HepG2 (cell line): ENCODE measurements at regions not wholly inside any gene's neighbourhood (a gene's known extent, or its start where the extent isn't known, plus 50 kb on each side); places are given as distances from the start of the nearest gene placed in this dataset.
A peak's percentile ranks its signal among the peaks of the same experiment; 100 is the strongest.

ENCODE experiments used
- ATAC-seq: fragments of 200-7000 bp; cut with Tn5 transposase; 3 replicates; pipeline ENCODE4 v1.9.1; 2020; ENCODE audit warnings: mild to moderate bottlenecking, moderate library complexity
- BruUV-seq: library from RNA; stranded (reverse); fragments of 400-500 nt; replicated peaks from 2 replicates; lab custom pipeline; 2021; lab: Mats Ljungman, UMichigan
- CTCF ChIA-PET: fragments of 300-600 bp; formaldehyde crosslinking; extraction: SDS; loops from one replicate; lab custom pipeline; 2021; ENCODE audit warnings: low total read pairs, inconsistent platforms, low intra/inter-chr PET ratio; lab: Yijun Ruan, JAX
- POLR2A ChIA-PET: fragments of 350-600 bp; sonication (Branson Sonifier 250); formaldehyde crosslinking; loops from one replicate; lab custom pipeline; 2020; ENCODE audit warnings: antibody characterized with exemption, inconsistent platforms; lab: Yijun Ruan, JAX
- DNase-seq: peaks from one replicate; pipeline ENCODE4 v3.0.0-alpha.2; 2015; ENCODE audit warnings: low spot score
- FAIRE-seq: peaks from 3 replicates; lab custom pipeline; 2011; peaks lifted over from hg19 to GRCh38; lab: Jason Lieb, UNC
- H2AFZ ChIP-seq: one replicate; pipeline ENCODE4 v1.6.1; 2011; ENCODE audit warnings: low read length, inconsistent platforms
- H3K27ac ChIP-seq: fragments of 300-600 bp; 3 replicates; pipeline ENCODE4 v1.8.0; 2011; ENCODE audit warnings: mixed run types, mild to moderate bottlenecking, mixed read lengths, low read length, inconsistent platforms; ENCODE audit not compliant: insufficient read depth; ENCODE audit errors: extremely low read length
- H3K27me3 ChIP-seq, 2 experiments: fragments of 200-600 bp in 1 of 2; 2 replicates in 1 of 2; 3 replicates in 1 of 2; pipeline versions ENCODE4 v1.6.0 to v1.8.0; 2011; ENCODE audit warnings: low read length in 2 of 2, mild to moderate bottlenecking in 2 of 2, moderate library complexity in 2 of 2, inconsistent platforms in 1 of 2; ENCODE audit not compliant: insufficient read depth in 2 of 2, control insufficient read depth in 1 of 2
- H3K36me3 ChIP-seq, 2 experiments: fragments of 200-600 bp in 1 of 2; replicated peaks in 1 of 2; 2 replicates in 1 of 2; 3 replicates in 1 of 2; pipeline versions ENCODE4 v1.5.1 to v1.8.0; 2011; ENCODE audit warnings: low read length in 2 of 2, inconsistent platforms in 1 of 2; ENCODE audit not compliant: insufficient read depth in 2 of 2, control insufficient read depth in 1 of 2
- H3K4me1 ChIP-seq: 2 replicates; pipeline ENCODE4 v1.5.1; 2012; ENCODE audit warnings: low read length, inconsistent platforms; ENCODE audit not compliant: insufficient read depth
- H3K4me2 ChIP-seq: 2 replicates; pipeline ENCODE4 v1.6.0; 2011; ENCODE audit warnings: low read depth, low read length, inconsistent platforms
- H3K4me3 ChIP-seq, 3 experiments: fragments of 200-600 bp in 1 of 3; sonication (generic), shearing (Covaris generic) in 1 of 3; replicated peaks in 1 of 3; 2 replicates each; pipeline ENCODE4 v1.5.1; 2011 to 2016; ENCODE audit warnings: low read length in 3 of 3, inconsistent platforms in 2 of 3, low read depth in 2 of 3, mild to moderate bottlenecking in 2 of 3, control low read depth in 1 of 3, mixed read lengths in 1 of 3; ENCODE audit not compliant: insufficient read depth in 1 of 3
- H3K79me2 ChIP-seq: one replicate; pipeline ENCODE4 v1.6.1; 2011; ENCODE audit warnings: low read length, inconsistent platforms; ENCODE audit not compliant: insufficient read depth
- H3K9ac ChIP-seq: 2 replicates; pipeline ENCODE4 v1.6.0; 2011; ENCODE audit warnings: mild to moderate bottlenecking, low read depth, low read length, inconsistent platforms; ENCODE audit not compliant: insufficient read depth
- H3K9me3 ChIP-seq: 2 replicates; pipeline ENCODE4 v1.5.1; 2012; ENCODE audit warnings: mild to moderate bottlenecking, low read length
- H4K20me1 ChIP-seq: 2 replicates; pipeline ENCODE4 v1.6.0; 2011; ENCODE audit warnings: inconsistent platforms, mild to moderate bottlenecking, low read length, moderate library complexity; ENCODE audit not compliant: insufficient read depth
- AGO2 ChIP-seq: fragments of 200-400 bp; formaldehyde crosslinking; optimal IDR thresholded peaks from 2 replicates; pipeline ENCODE3; 2017; ENCODE audit warnings: mild to moderate bottlenecking, low read depth, low read length, moderate library complexity
- ATF7 ChIP-seq, 2 experiments: fragments of 450-650 bp in 1 of 2; sonication (generic) in 1 of 2; formaldehyde crosslinking in 1 of 2; IDR thresholded peaks; 2 replicates each; pipeline versions ENCODE4 v1.4.0 to v1.6.1; 2016 to 2020; ENCODE audit warnings: antibody characterized with exemption in 1 of 2, mild to moderate bottlenecking in 1 of 2, missing genetic modification reagents in 1 of 2
- CREB1 ChIP-seq, 2 experiments: fragments of 450-650 bp in 1 of 2; IDR thresholded peaks; 2 replicates each; pipeline ENCODE4 v1.6.1; 2016 to 2017; ENCODE audit warnings: control low read depth in 1 of 2, mild to moderate bottlenecking in 1 of 2, missing compliant biosample characterization in 1 of 2, missing genetic modification characterization in 1 of 2
- KMT2A ChIP-seq: sonication (generic); formaldehyde crosslinking; IDR thresholded peaks from 2 replicates; pipeline ENCODE4 v1.4.0; 2020; ENCODE audit warnings: missing genetic modification reagents
- RXRA ChIP-seq: sonication (generic); formaldehyde crosslinking; IDR thresholded peaks from 2 replicates; pipeline ENCODE4 v1.5.1; 2020; ENCODE audit warnings: missing genetic modification reagents
- WGBS: methylation state at CpG from one replicate; pipeline ENCODE4 v1.1.6; 2017; ENCODE audit warnings: low lambda C conversion rate; 5-methylcytosine and 5-hydroxymethylcytosine counted together
- in situ Hi-C: cut with HindIII; loops from 2 replicates; pipeline ENCODE4 v1.10.0; 2017; ENCODE audit warnings: low pct_unique_long_range_greater_than_20kb; ENCODE audit not compliant: extremely low pct_ligation_motif_present
- intact Hi-C: fragments of 100-400 bp; cut with micrococcal nuclease; formaldehyde crosslinking; loops from one replicate; pipeline ENCODE4 v1.10.0; 2022; ENCODE audit not compliant: unreplicated experiment
- TF ChIP-seq, protein P1 (sequence below): sonication (generic); formaldehyde crosslinking; IDR thresholded peaks from 2 replicates; pipeline ENCODE4 v1.5.0; 2020; ENCODE audit warnings: missing genetic modification reagents
- TF ChIP-seq, protein P2 (sequence below): sonication (generic); formaldehyde crosslinking; IDR thresholded peaks from 2 replicates; pipeline ENCODE4 v1.4.0; 2020; ENCODE audit warnings: missing genetic modification reagents, borderline replicate concordance

DNA sequence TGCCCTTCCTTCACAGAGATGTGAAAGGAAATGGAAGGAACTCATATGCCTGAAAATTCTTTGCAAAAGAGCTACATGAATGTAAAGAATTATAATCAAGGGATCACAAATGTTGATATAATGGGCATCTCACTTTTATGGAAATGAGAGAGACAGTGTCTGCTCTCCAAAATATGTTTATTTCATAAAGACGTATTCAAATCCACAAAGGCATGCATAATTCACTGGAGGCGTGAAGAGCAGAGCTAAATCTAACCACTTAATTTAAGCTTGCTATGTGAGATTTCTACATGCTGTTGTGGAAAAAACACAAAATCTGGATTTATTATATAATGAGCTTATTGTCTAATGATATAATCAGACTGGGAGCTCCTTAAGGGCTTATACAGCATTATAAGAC lies 469.1 kb downstream of the RAP2B start:
- Histone ChIP-seq H3K4me3 (no peak overlapping the region), H3K36me3 (no peaks in the 10 kb centered on the region), H3K9me3 (no peaks in the 10 kb centered on the region), H2AFZ (no peak overlapping the region), H3K27ac (no peak overlapping the region), H3K4me1 (no peaks in the 10 kb centered on the region), H3K79me2 (no peaks in the 10 kb centered on the region), H3K4me2 (no peak overlapping the region), H4K20me1 (no peaks in the 10 kb centered on the region), H3K9ac (no peak overlapping the region), H3K27me3 (no peaks in the 10 kb centered on the region)
- intact Hi-C loops: no loop called here
- ATAC-seq (no peak), DNase-seq (no peak), FAIRE-seq (no peak)
- no TSS peak for BruUV-seq
- no peak for TF ChIP-seq AGO2
- no peak for TF ChIP-seq RXRA
- TF ChIP-seq, protein P1, sequence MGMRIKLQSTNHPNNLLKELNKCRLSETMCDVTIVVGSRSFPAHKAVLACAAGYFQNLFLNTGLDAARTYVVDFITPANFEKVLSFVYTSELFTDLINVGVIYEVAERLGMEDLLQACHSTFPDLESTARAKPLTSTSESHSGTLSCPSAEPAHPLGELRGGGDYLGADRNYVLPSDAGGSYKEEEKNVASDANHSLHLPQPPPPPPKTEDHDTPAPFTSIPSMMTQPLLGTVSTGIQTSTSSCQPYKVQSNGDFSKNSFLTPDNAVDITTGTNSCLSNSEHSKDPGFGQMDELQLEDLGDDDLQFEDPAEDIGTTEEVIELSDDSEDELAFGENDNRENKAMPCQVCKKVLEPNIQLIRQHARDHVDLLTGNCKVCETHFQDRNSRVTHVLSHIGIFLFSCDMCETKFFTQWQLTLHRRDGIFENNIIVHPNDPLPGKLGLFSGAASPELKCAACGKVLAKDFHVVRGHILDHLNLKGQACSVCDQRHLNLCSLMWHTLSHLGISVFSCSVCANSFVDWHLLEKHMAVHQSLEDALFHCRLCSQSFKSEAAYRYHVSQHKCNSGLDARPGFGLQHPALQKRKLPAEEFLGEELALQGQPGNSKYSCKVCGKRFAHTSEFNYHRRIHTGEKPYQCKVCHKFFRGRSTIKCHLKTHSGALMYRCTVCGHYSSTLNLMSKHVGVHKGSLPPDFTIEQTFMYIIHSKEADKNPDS: no peak
- POLR2A ChIA-PET: no interaction called here
- in situ Hi-C loops: no loop called here
- CTCF ChIA-PET: no interaction called here
- 61% methylated on average over 2 of the region's 2 CpGs for WGBS

DNA sequence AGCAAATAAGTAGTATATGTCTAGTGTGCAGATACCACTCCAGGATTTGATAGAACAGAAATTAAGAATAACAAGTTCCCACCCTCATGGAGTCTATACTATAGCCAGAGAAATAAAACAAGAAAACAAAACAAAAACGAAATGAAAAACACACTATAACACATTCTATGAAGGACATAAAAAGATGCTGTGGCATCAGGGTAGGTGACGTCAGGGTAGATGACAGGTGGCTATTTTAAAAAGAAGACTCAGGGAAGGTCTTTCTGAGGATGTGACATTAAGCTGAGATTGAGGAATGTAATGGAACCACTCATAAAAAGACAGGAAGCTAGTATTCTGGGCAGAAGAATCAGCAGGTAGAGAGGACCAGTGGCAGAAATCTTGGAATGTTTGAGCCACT lies 469.6 kb downstream of the RAP2B start:
- Histone ChIP-seq H3K36me3 (no peaks in the 10 kb centered on the region), H3K27ac (no peak overlapping the region), H3K9me3 (no peaks in the 10 kb centered on the region), H2AFZ (no peak overlapping the region), H3K4me2 (no peak overlapping the region), H4K20me1 (no peaks in the 10 kb centered on the region), H3K9ac (no peak overlapping the region), H3K27me3 (no peaks in the 10 kb centered on the region), H3K79me2 (no peaks in the 10 kb centered on the region), H3K4me1 (no peaks in the 10 kb centered on the region), H3K4me3 (no peak overlapping the region)
- FAIRE-seq (no peak), ATAC-seq (no peak), DNase-seq (no peak)
- CTCF ChIA-PET: no interaction called here
- in situ Hi-C loops (no loop called here), intact Hi-C loops (no loop called here)
- POLR2A ChIA-PET: no interaction called here
- no TSS peak for BruUV-seq
- TF ChIP-seq, protein P2, sequence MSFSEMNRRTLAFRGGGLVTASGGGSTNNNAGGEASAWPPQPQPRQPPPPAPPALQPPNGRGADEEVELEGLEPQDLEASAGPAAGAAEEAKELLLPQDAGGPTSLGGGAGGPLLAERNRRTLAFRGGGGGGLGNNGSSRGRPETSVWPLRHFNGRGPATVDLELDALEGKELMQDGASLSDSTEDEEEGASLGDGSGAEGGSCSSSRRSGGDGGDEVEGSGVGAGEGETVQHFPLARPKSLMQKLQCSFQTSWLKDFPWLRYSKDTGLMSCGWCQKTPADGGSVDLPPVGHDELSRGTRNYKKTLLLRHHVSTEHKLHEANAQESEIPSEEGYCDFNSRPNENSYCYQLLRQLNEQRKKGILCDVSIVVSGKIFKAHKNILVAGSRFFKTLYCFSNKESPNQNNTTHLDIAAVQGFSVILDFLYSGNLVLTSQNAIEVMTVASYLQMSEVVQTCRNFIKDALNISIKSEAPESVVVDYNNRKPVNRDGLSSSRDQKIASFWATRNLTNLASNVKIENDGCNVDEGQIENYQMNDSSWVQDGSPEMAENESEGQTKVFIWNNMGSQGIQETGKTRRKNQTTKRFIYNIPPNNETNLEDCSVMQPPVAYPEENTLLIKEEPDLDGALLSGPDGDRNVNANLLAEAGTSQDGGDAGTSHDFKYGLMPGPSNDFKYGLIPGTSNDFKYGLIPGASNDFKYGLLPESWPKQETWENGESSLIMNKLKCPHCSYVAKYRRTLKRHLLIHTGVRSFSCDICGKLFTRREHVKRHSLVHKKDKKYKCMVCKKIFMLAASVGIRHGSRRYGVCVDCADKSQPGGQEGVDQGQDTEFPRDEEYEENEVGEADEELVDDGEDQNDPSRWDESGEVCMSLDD (CRISPR knock-in tag): no peak
- TF ChIP-seq CREB1 (IDR thresholded peaks at IDR 0.05): peak; percentile 73
- TF ChIP-seq CREB1 (CRISPR knock-in tag; IDR thresholded peaks at IDR 0.05): no peak
- no peak for TF ChIP-seq KMT2A (CRISPR knock-in tag)
- peak; percentile 62 for TF ChIP-seq ATF7 (IDR thresholded peaks at IDR 0.05)
- no peak for TF ChIP-seq ATF7 (CRISPR knock-in tag; IDR thresholded peaks at IDR 0.05)
- WGBS: 4% methylated on average over 2 of the region's 2 CpGs
